Panc1 (cell line): ENCODE measurements at regions not wholly inside any gene's neighbourhood (a gene's known extent, or its start where the extent isn't known, plus 50 kb on each side); places are given as distances from the start of the nearest gene placed in this dataset.

Experiments
- ATAC-seq: fragments of 200-7000 bp; cut with Tn5 transposase; 2 replicates; pipeline ENCODE4 v1.9.1; 2020; ENCODE audit warnings: mild to moderate bottlenecking, moderate library complexity
- BruUV-seq: library from RNA; stranded (reverse); fragments of 400-500 nt; replicated peaks from 2 replicates; lab custom pipeline; 2021; lab: Mats Ljungman, UMichigan
- CTCF ChIA-PET: fragments of 300-600 bp; sonication (Branson Sonifier 250); formaldehyde crosslinking; loops from one replicate; lab custom pipeline; 2022; ENCODE audit warnings: antibody characterized with exemption; lab: Charles Lee
- POLR2A ChIA-PET: fragments of 300-600 bp; sonication (Branson Sonifier 250); formaldehyde crosslinking; loops from one replicate; lab custom pipeline; 2022; ENCODE audit warnings: antibody characterized with exemption; lab: Charles Lee
- DNase-seq: peaks from one replicate; pipeline ENCODE4 v3.0.0-alpha.2; 2010; ENCODE audit warnings: low read depth, low spot score
- H3K27ac ChIP-seq: 2 replicates; pipeline ENCODE4 v1.5.1; 2011; ENCODE audit warnings: mild to moderate bottlenecking, low read length, inconsistent platforms
- H3K27me3 ChIP-seq: fragments of 200-500 bp; sonication (Bioruptor generic); 2 replicates; pipeline ENCODE4 v1.6.0; 2014; ENCODE audit warnings: low read length, inconsistent platforms; ENCODE audit not compliant: control insufficient read depth, insufficient read depth
- H3K36me3 ChIP-seq: fragments of 200-500 bp; sonication (Bioruptor generic); 2 replicates; pipeline ENCODE4 v1.5.1; 2014; ENCODE audit warnings: inconsistent platforms, mild to moderate bottlenecking, low read length, moderate library complexity; ENCODE audit not compliant: control insufficient read depth, insufficient read depth
- H3K4me1 ChIP-seq: 2 replicates; pipeline ENCODE4 v1.5.1; 2011; ENCODE audit warnings: inconsistent platforms, mild to moderate bottlenecking, low read length, moderate library complexity; ENCODE audit not compliant: control insufficient read depth, insufficient read depth
- H3K4me3 ChIP-seq, 2 experiments: 2 replicates each; pipeline ENCODE4 v1.5.1; 2011 to 2012; ENCODE audit warnings: low read depth in 2 of 2, low read length in 2 of 2, mild to moderate bottlenecking in 2 of 2, inconsistent platforms in 1 of 2, moderate library complexity in 1 of 2
- H3K9me3 ChIP-seq: fragments of 200-500 bp; sonication (Bioruptor generic); 2 replicates; pipeline ENCODE4 v1.5.1; 2014; ENCODE audit warnings: low read depth, mild to moderate bottlenecking, inconsistent platforms, low read length, moderate library complexity; ENCODE audit not compliant: control insufficient read depth, insufficient read depth
- POLR2AphosphoS5 ChIP-seq: IDR thresholded peaks from 2 replicates; pipeline ENCODE4 v1.6.1; 2012; ENCODE audit warnings: mild to moderate bottlenecking, low read depth, low read length, moderate library complexity
- SIN3A ChIP-seq: IDR thresholded peaks from 2 replicates; pipeline ENCODE4 v1.6.1; 2012; ENCODE audit warnings: low read depth, mild to moderate bottlenecking, low read length, moderate library complexity, borderline replicate concordance; ENCODE audit not compliant: insufficient read depth
- TCF7L2 ChIP-seq: IDR thresholded peaks from 2 replicates; pipeline ENCODE4 v1.6.1; 2011; ENCODE audit warnings: mild to moderate bottlenecking, low read depth, low read length, inconsistent platforms
- in situ Hi-C: cut with HindIII; loops from 2 replicates; pipeline ENCODE4 v1.10.0; 2016; ENCODE audit warnings: low sequenced_read_pairs, low pct_unique_long_range_greater_than_20kb
- intact Hi-C: fragments of 100-400 bp; cut with micrococcal nuclease; formaldehyde crosslinking; loops from one replicate; pipeline ENCODE4 v1.10.0; 2022; ENCODE audit not compliant: unreplicated experiment
- TF ChIP-seq, protein P1 (sequence below): fragments of 450-650 bp; IDR thresholded peaks from 2 replicates; pipeline ENCODE4 v1.5.1; 2017; ENCODE audit warnings: mild to moderate bottlenecking
- TF ChIP-seq, protein P2 (sequence below), 2 experiments: IDR thresholded peaks; 2 replicates each; pipeline ENCODE4 v1.6.1; 2011 to 2012; ENCODE audit warnings: low read depth in 2 of 2, control low read depth in 1 of 2, low read length in 1 of 2, mild to moderate bottlenecking in 1 of 2, moderate library complexity in 1 of 2; ENCODE audit not compliant: insufficient read depth in 1 of 2

GRCh38 chr4:42778349-42778748 is 114.2 kb upstream of the GRXCR1 start:
- H3K27ac ChIP-seq = no peak overlapping the region
- H3K27me3 ChIP-seq = no peaks in the 10 kb centered on the region
- DNase-seq = no peak
- no peak overlapping the region for H3K4me3 ChIP-seq
- H3K9me3 ChIP-seq = no peaks in the 10 kb centered on the region
- ChIA-PET POLR2A (no interaction called here), CTCF (no interaction called here)
- in situ Hi-C loops (no loop called here), intact Hi-C loops (loop anchor here (10.0 kb wide), 1 partner anchor 214 kb away; no protein-coding TSS in a partner anchor)
- no peaks in the 10 kb centered on the region for H3K4me1 ChIP-seq
- no peak for ATAC-seq
- no TSS peak for BruUV-seq
- H3K36me3 ChIP-seq = no peaks in the 10 kb centered on the region
- TF ChIP-seq SIN3A (no peak), POLR2AphosphoS5 (no peak), TCF7L2 (no peak)
- TF ChIP-seq, protein P1, sequence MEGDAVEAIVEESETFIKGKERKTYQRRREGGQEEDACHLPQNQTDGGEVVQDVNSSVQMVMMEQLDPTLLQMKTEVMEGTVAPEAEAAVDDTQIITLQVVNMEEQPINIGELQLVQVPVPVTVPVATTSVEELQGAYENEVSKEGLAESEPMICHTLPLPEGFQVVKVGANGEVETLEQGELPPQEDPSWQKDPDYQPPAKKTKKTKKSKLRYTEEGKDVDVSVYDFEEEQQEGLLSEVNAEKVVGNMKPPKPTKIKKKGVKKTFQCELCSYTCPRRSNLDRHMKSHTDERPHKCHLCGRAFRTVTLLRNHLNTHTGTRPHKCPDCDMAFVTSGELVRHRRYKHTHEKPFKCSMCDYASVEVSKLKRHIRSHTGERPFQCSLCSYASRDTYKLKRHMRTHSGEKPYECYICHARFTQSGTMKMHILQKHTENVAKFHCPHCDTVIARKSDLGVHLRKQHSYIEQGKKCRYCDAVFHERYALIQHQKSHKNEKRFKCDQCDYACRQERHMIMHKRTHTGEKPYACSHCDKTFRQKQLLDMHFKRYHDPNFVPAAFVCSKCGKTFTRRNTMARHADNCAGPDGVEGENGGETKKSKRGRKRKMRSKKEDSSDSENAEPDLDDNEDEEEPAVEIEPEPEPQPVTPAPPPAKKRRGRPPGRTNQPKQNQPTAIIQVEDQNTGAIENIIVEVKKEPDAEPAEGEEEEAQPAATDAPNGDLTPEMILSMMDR = no peak
- TF ChIP-seq, protein P2, sequence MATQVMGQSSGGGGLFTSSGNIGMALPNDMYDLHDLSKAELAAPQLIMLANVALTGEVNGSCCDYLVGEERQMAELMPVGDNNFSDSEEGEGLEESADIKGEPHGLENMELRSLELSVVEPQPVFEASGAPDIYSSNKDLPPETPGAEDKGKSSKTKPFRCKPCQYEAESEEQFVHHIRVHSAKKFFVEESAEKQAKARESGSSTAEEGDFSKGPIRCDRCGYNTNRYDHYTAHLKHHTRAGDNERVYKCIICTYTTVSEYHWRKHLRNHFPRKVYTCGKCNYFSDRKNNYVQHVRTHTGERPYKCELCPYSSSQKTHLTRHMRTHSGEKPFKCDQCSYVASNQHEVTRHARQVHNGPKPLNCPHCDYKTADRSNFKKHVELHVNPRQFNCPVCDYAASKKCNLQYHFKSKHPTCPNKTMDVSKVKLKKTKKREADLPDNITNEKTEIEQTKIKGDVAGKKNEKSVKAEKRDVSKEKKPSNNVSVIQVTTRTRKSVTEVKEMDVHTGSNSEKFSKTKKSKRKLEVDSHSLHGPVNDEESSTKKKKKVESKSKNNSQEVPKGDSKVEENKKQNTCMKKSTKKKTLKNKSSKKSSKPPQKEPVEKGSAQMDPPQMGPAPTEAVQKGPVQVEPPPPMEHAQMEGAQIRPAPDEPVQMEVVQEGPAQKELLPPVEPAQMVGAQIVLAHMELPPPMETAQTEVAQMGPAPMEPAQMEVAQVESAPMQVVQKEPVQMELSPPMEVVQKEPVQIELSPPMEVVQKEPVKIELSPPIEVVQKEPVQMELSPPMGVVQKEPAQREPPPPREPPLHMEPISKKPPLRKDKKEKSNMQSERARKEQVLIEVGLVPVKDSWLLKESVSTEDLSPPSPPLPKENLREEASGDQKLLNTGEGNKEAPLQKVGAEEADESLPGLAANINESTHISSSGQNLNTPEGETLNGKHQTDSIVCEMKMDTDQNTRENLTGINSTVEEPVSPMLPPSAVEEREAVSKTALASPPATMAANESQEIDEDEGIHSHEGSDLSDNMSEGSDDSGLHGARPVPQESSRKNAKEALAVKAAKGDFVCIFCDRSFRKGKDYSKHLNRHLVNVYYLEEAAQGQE (IDR thresholded peaks at IDR 0.05; ENCODE audit: insufficient read depth in 1 of 2, low read depth in 2 of 2, low read length in 1 of 2) = no peak

GRCh38 chr4:42768125-42768748 is 111.3 kb upstream of the ATP8A1 start:
- ChIA-PET POLR2A (no interaction called here), CTCF (no interaction called here)
- no peak for DNase-seq
- no peak overlapping the region for H3K27ac ChIP-seq
- no peaks in the 10 kb centered on the region for H3K36me3 ChIP-seq
- in situ Hi-C loops = no loop called here
- no peak for ATAC-seq
- no peaks in the 10 kb centered on the region for H3K9me3 ChIP-seq
- no TSS peak for BruUV-seq
- no peaks in the 10 kb centered on the region for H3K27me3 ChIP-seq
- intact Hi-C loops = no loop called here
- no peaks in the 10 kb centered on the region for H3K4me1 ChIP-seq
- TF ChIP-seq, protein P1 = no peak
- TF ChIP-seq, protein P2 (IDR thresholded peaks at IDR 0.05; ENCODE audit: insufficient read depth in 1 of 2, low read depth in 2 of 2, low read length in 1 of 2) = no peak
- TF ChIP-seq POLR2AphosphoS5 = no peak
- no peak for TF ChIP-seq SIN3A
- no peak for TF ChIP-seq TCF7L2
- no peak overlapping the region for H3K4me3 ChIP-seq
